Fibroblast of lung (primary cell): ENCODE measurements at regions not wholly inside any gene's neighbourhood (a gene's known extent, or its start where the extent isn't known, plus 50 kb on each side); places are given as distances from the start of the nearest gene placed in this dataset.

Source experiments
- CTCF ChIP-seq, 2 donors: IDR thresholded peaks in 1 of 2; conservative IDR thresholded peaks in 1 of 2; 1 replicate in 1 of 2; 2 replicates in 1 of 2; pipeline ENCODE4 v1.5.1; 2011 to 2012; ENCODE audit warnings: low read length in 2 of 2, control low read depth in 1 of 2, inconsistent platforms in 1 of 2, low read depth in 1 of 2, mild to moderate bottlenecking in 1 of 2
- EZH2 ChIP-seq: IDR thresholded peaks from 2 replicates; pipeline ENCODE4 v1.5.1; 2012; ENCODE audit warnings: low read length, control low read depth, mild to moderate bottlenecking; ENCODE audit errors: missing control alignments

GRCh38 chr16:10324210-10324609 lies 61.7 kb upstream of the ATF7IP2 start:
- no peak for TF ChIP-seq EZH2
- TF ChIP-seq CTCF (conservative IDR thresholded peaks at IDR 0.05 in 1 of 2, IDR thresholded peaks at IDR 0.05 in 1 of 2; ENCODE audit: low read depth in 1 of 2, low read length in 2 of 2) = no peak
